SIG-M5 treated with dmso at 0.1 percent for 504 hours (cell line): ENCODE measurements at regions not wholly inside any gene's neighbourhood (a gene's known extent, or its start where the extent isn't known, plus 50 kb on each side); places are given as distances from the start of the nearest gene placed in this dataset.

Experiments used
- DNase-seq: peaks from one replicate; lab custom pipeline; 2025; ENCODE audit not compliant: unreplicated experiment; lab: John Stamatoyannopoulos, UW

- no peak for DNase-seq
These were observed 228.8 kb downstream of the CDH11 start for GRCh38 chr16:64892835-64893785.

GRCh38 chr16:64889446-64889845 lies 232.4 kb downstream of the CDH11 start:
- DNase-seq: no peak

DNA sequence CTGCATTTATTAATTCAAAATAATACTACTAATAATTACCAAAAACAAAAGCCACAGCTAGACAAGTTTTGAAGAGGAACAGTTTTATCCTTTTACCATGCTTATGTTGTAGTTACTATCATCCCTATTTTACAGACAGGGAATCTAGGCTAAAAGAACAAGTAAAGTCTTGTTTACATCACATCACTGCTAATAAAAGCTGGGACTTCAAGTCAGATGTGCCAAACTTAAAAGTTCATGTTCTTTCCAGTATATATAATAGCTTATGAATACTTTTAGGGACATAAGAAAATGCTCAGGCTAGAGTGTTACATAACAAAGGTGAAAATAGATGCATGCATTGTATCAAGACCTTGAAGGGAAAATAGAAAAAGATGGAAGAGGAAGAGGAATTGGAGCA lies 234.2 kb downstream of the CDH11 start:
- no peak for DNase-seq

- DNase-seq: no peak
These were observed 239.6 kb downstream of the CDH11 start for GRCh38 chr16:64882078-64882784.

GRCh38 chr16:64880994-64881393 lies 240.9 kb downstream of the CDH11 start:
- no peak for DNase-seq

- DNase-seq: no peak
These were observed 241.9 kb downstream of the CDH11 start for GRCh38 chr16:64880006-64880405.

DNA sequence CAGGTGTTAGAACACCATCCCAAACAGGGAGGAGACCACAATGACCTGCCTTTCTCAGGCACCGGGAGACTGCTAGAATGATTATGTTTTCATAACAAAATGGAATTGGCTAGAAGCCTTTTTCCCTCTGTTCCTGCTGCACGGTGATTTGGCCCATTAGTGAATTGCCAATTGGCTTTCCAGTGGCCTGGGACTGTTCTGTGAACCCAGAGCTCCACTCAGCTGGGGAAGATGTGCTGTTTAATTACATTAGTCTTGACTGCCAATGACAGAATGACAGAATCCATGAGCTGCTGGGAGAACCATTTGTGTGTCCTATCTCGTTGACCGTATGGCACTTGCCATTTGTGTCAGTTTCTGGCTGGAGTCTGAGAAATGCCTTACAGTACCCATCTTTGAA lies 242.9 kb downstream of the CDH11 start:
- no peak for DNase-seq

GRCh38 chr16:64872101-64872500 lies 249.8 kb downstream of the CDH11 start:
- DNase-seq: no peak

GRCh38 chr16:64870859-64871258 lies 251.0 kb downstream of the CDH11 start:
- DNase-seq: no peak

DNA sequence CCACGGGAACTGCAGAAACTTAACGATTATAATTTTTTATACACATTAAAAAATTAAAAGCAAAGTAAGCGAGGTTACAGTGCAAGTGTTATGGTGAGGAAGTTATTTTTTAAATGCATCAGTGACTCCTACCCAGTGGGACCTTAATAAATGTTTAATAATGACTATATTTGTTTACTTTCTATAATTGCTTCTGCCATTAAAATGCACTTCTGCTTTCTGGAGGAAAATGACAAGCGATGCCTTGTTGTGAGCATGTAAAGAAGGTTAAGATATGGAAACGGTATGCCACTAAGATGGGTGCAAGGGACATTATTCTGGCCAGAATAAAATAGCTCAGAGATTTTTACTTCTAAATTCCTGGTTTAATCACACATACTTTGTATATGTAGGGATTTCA lies 252.1 kb downstream of the CDH11 start:
- DNase-seq: no peak

DNA sequence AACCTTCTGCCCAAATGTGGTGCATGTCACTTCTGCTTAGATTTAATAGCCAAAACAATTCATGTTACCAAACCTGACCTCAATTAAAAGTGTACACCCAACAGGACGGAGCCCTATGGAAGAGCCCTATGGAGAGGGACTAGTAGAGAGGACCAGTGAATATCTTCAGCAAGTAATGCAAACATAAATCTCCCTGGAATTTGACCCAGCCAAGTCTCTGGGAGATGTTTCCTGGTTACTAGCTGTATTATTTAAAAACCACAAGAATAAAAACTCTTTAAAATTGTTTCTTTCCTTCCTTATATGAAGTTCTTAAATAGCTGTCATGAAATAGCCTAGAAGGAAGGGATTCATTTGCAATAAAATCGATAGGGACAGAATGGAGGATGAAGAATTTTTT lies 255.8 kb downstream of the CDH11 start:
- no peak for DNase-seq

DNA sequence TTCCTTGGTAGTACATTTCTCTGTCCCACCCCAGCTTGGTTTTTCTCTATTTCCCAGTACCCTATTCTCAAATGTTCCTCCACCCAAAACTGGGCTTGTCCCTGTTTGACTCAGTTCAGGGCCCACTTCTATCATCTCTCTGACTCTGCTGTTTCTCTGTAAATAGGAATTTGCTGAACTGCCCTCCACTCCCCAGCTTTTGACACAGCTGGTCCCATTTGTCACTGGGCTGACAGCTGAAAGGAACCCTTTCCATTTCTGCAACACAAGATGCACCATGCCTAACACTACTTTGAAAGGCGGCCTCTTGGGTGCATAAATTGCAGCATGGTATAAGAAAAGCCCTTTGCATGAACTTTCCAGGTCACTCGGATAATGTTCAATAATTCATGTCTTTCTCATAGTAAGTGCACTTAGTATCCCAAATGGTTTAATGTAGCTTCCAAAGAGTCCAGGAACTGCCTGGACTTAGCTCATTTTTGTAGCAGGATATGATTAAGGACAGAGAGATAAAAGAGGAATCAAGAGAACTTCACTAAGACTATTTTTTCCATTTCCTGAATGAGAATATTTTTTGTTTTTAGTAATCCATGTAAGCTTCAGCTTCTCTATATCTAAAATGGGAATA lies 256.7 kb downstream of the CDH11 start:
- DNase-seq: no peak

GRCh38 chr16:64864232-64864809 lies 257.5 kb downstream of the CDH11 start:
- no peak for DNase-seq

DNA sequence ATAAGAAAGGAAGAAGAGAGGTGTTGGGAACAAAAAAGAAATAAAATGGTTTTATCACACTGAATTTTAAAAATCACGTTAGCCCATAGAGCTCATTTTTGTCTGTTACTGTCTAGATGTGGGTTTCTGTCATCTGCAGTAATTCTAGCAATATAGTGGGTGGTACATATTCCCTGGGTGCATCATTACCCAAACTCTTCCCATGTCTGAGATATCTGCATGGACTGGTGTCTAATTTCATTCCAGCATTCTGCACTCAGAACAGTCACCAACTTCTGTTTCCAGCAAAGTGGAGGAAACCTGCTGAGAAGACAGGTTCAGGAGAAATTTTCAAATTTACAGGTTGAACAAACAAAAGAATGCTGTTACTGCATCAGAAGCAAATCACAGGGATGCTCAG lies 263.8 kb downstream of the CDH11 start:
- DNase-seq: no peak

DNA sequence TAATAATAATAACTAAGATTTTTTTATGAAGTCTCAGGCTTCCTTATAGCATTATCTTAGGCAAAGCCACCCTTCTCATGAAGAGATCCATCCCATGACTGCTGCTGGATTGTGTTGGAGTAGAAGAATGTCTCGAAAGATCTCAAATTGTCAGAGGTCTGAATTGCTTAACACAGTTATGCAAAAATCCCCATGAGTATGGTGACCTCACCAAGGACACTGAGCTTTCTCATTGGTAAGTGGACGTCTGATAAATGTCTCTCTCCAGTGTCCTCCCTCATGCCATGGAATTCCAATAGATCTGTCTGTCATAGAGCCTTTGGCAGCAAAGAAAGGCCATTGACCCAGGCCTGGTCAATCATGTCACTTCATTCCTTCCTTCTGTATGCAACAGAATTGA lies 264.5 kb downstream of the CDH11 start:
- DNase-seq: no peak

- DNase-seq: no peak
These were observed 268.3 kb downstream of the CDH11 start for GRCh38 chr16:64853551-64853950.

- DNase-seq: no peak
These were observed 274.9 kb downstream of the CDH11 start for GRCh38 chr16:64846966-64847365.

DNA sequence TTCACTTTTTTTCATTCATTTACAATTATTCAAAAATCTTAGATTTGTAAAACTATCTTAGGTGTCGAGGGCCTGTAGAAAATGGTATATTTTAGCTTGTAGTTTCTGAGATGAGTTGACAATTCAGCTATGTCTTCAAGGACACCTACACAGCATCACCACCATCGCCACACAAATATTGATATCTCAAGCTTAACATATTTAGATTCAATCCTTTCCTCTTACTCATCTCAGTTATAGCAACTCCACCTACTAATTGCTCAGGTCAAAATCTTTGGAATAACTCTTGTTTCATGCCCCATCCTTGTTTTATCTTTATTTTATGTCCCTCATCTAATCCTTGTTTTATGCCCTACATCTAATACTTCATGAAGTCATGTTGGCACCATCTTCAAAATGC lies 276.8 kb downstream of the CDH11 start:
- DNase-seq: no peak

- DNase-seq: no peak
These were observed 280.4 kb downstream of the CDH11 start for GRCh38 chr16:64841482-64841881.

DNA sequence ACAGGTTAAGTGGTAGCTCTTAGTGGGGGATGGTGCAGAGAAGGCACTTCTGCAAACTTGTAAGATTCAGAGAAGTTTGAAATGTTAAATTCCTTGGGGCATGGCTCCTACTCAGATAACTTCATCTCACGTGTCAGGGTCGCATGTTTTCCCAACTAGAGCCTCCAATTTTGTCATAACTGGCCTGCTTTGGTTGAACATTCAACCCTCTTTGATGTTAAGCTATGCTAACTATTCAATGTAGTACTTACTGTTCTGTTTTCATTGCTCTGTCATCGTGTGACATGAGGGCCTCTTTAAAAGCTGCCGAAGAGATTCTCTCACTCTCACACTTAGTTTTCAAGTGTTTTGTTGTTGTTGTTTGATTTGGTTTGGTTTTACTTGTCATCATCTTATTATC lies 280.8 kb downstream of the CDH11 start:
- DNase-seq: no peak

- no peak for DNase-seq
These were observed 291.2 kb downstream of the CDH11 start for GRCh38 chr16:64830653-64831052.

GRCh38 chr16:64829678-64830077 lies 292.2 kb downstream of the CDH11 start:
- DNase-seq: no peak
